OCI-LY3 (cell line): ENCODE measurements at regions not wholly inside any gene's neighbourhood (a gene's known extent, or its start where the extent isn't known, plus 50 kb on each side); places are given as distances from the start of the nearest gene placed in this dataset.
"Not testable (repeated sequence)": the region's sequence is repeated elsewhere in the genome, so short reads cannot be mapped to it uniquely, and the experiment has no call there.

Experiments used
- H2AFZ ChIP-seq: fragments of 200-600, 300-600 bp; shearing (Covaris generic); 2 replicates; pipeline ENCODE4 v1.6.0; 2014; ENCODE audit warnings: antibody characterized with exemption, low read depth, low read length
- H3K27ac ChIP-seq: fragments of 200-600, 300-600 bp; sonication (generic); 2 replicates; pipeline ENCODE4 v1.5.1; 2014; ENCODE audit warnings: mild to moderate bottlenecking, low read length, moderate library complexity, mixed read lengths
- H3K27me3 ChIP-seq: fragments of 200-600, 300-600 bp; sonication (generic); 2 replicates; pipeline ENCODE4 v1.6.1; 2014; ENCODE audit warnings: low read depth, low read length, mixed read lengths
- H3K36me3 ChIP-seq: fragments of 200-600, 300-600 bp; sonication (generic); replicated peaks from 2 replicates; pipeline ENCODE3; 2014; ENCODE audit warnings: low read depth, low read length, mixed read lengths
- H3K4me1 ChIP-seq: fragments of 300-600, 200-600 bp; sonication (generic); 2 replicates; pipeline ENCODE4 v1.6.1; 2014; ENCODE audit warnings: low read length, mixed read lengths
- H3K4me2 ChIP-seq: fragments of 200-600, 300-600 bp; sonication (generic); 2 replicates; pipeline ENCODE4 v1.6.1; 2014; ENCODE audit warnings: low read length, mixed read lengths
- H3K4me3 ChIP-seq: fragments of 300-600, 200-600 bp; sonication (generic); 2 replicates; pipeline ENCODE4 v1.5.1; 2014; ENCODE audit warnings: antibody characterized with exemption, mild to moderate bottlenecking, low read length, moderate library complexity
- H3K79me2 ChIP-seq: fragments of 300-600, 200-600 bp; shearing (Covaris generic); 2 replicates; pipeline ENCODE4 v1.6.1; 2014; ENCODE audit warnings: mild to moderate bottlenecking, low read length, mixed read lengths
- H3K9ac ChIP-seq: fragments of 300-600, 200-600 bp; shearing (Covaris generic); 2 replicates; pipeline ENCODE4 v1.6.0; 2014; ENCODE audit warnings: mild to moderate bottlenecking, low read length, moderate library complexity
- H3K9me3 ChIP-seq: fragments of 200-600, 300-600 bp; shearing (Covaris generic); 2 replicates; pipeline ENCODE4 v1.6.1; 2014; ENCODE audit warnings: low read length, mixed read lengths; ENCODE audit not compliant: insufficient read depth
- H4K20me1 ChIP-seq: fragments of 200-600, 300-600 bp; sonication (generic); 2 replicates; pipeline ENCODE4 v1.6.1; 2016; ENCODE audit warnings: low read length, mixed read lengths; ENCODE audit not compliant: insufficient read depth
- CTCF ChIP-seq: fragments of 200-600, 300-600 bp; sonication (generic); IDR thresholded peaks from 2 replicates; pipeline ENCODE4 v1.5.1; 2014; ENCODE audit warnings: antibody characterized with exemption, low read length, low read depth
- EZH2phosphoT487 ChIP-seq: fragments of 200-600 bp; shearing (Covaris generic); IDR thresholded peaks from 2 replicates; pipeline ENCODE4 v1.6.1; 2018; ENCODE audit warnings: antibody characterized with exemption, mixed run types, low read depth

- H3K27me3 ChIP-seq = no peaks in the 10 kb centered on the region
- no peaks in the 10 kb centered on the region for H4K20me1 ChIP-seq
- TF ChIP-seq CTCF (no peak), EZH2phosphoT487 (no peak)
- H3K27ac ChIP-seq = no peak overlapping the region
- H3K9ac ChIP-seq = no peak overlapping the region
- no peaks in the 10 kb centered on the region for H3K9me3 ChIP-seq
- no peak overlapping the region for H3K4me3 ChIP-seq
- H3K4me1 ChIP-seq = no peaks in the 10 kb centered on the region
- H3K4me2 ChIP-seq = no peak overlapping the region
- no peaks in the 10 kb centered on the region for H3K36me3 ChIP-seq
- H2AFZ ChIP-seq = no peak overlapping the region
- no peaks in the 10 kb centered on the region for H3K79me2 ChIP-seq
Measured at GRCh38 chr3:82587174-82587573, 825.7 kb upstream of the GBE1 start.

- no peak overlapping the region for H2AFZ ChIP-seq
- no peak overlapping the region for H3K27ac ChIP-seq
- H3K27me3 ChIP-seq = no peaks in the 10 kb centered on the region
- H3K4me1 ChIP-seq = no peaks in the 10 kb centered on the region
- no peak overlapping the region for H3K4me3 ChIP-seq
- no peaks in the 10 kb centered on the region for H3K79me2 ChIP-seq
- H3K4me2 ChIP-seq = no peak overlapping the region
- H3K36me3 ChIP-seq = no peaks in the 10 kb centered on the region
- H3K9me3 ChIP-seq = no peaks in the 10 kb centered on the region
- no peak overlapping the region for H3K9ac ChIP-seq
- no peaks in the 10 kb centered on the region for H4K20me1 ChIP-seq
- TF ChIP-seq EZH2phosphoT487 (no peak), CTCF (no peak)
Measured at GRCh38 chr3:82586414-82586813, 825.0 kb upstream of the GBE1 start.

- not testable (repeated sequence) for H3K9me3 ChIP-seq, H3K79me2 ChIP-seq, H3K36me3 ChIP-seq, H3K9ac ChIP-seq, H2AFZ ChIP-seq, H3K4me3 ChIP-seq, H3K27me3 ChIP-seq, H3K27ac ChIP-seq, H4K20me1 ChIP-seq, H3K4me1 ChIP-seq, H3K4me2 ChIP-seq
Measured at GRCh38 chr3:82586002-82586401, 824.6 kb upstream of the GBE1 start.

GRCh38 chr3:82585591-82585990 lies 824.1 kb upstream of the GBE1 start:
- not testable (repeated sequence) for H3K36me3 ChIP-seq, H3K27ac ChIP-seq, H3K4me1 ChIP-seq, H3K9ac ChIP-seq, H3K79me2 ChIP-seq, H3K4me2 ChIP-seq, H4K20me1 ChIP-seq, H3K27me3 ChIP-seq, H3K9me3 ChIP-seq, H2AFZ ChIP-seq, H3K4me3 ChIP-seq

GRCh38 chr3:82584861-82585260 lies 823.4 kb upstream of the GBE1 start:
- not testable (repeated sequence) for H3K9ac ChIP-seq, H4K20me1 ChIP-seq, H3K27me3 ChIP-seq, H3K4me2 ChIP-seq, H3K27ac ChIP-seq, H3K36me3 ChIP-seq, H3K4me1 ChIP-seq, H3K79me2 ChIP-seq, H3K4me3 ChIP-seq, H3K9me3 ChIP-seq, H2AFZ ChIP-seq

- not testable (repeated sequence) for H3K27me3 ChIP-seq, H3K79me2 ChIP-seq, H3K36me3 ChIP-seq, H3K4me3 ChIP-seq, H3K4me1 ChIP-seq, H3K27ac ChIP-seq, H2AFZ ChIP-seq, H3K4me2 ChIP-seq, H3K9me3 ChIP-seq, H4K20me1 ChIP-seq, H3K9ac ChIP-seq
Measured at GRCh38 chr3:82584415-82584814, 823.0 kb upstream of the GBE1 start.
